ENCODE measurements at regions not wholly inside any gene's neighbourhood (a gene's known extent, or its start where the extent isn't known, plus 50 kb on each side); places are given as distances from the start of the nearest gene placed in this dataset.
"Not testable (repeated sequence)": the region's sequence is repeated elsewhere in the genome, so short reads cannot be mapped to it uniquely, and the experiment has no call there.

GRCh38 chrY:12212394-12212793 lies 488.6 kb upstream of the USP9Y start:
- Histone ChIP-seq H3K4me3 (ENCODE audit: low read depth, low read length) (no peak overlapping the region), H3K36me3 (ENCODE audit: insufficient read depth, low read length) (no peaks in the 10 kb centered on the region), H3K4me1 (ENCODE audit: control insufficient read depth, insufficient read depth, low read length, unreplicated experiment) (no peaks in the 10 kb centered on the region), H3K27ac (ENCODE audit: low read depth, low read length) (no peak overlapping the region), H2AFZ (ENCODE audit: low read length, unreplicated experiment) (no peak overlapping the region), H3K27me3 (ENCODE audit: insufficient read depth, low read length) (no peaks in the 10 kb centered on the region), H3K79me2 (ENCODE audit: control insufficient read depth, insufficient read depth, low read length, unreplicated experiment) (no peaks in the 10 kb centered on the region)

- Histone ChIP-seq H3K36me3 (ENCODE audit: insufficient read depth, low read length) (no peaks in the 10 kb centered on the region), H3K79me2 (ENCODE audit: control insufficient read depth, insufficient read depth, low read length, unreplicated experiment) (no peaks in the 10 kb centered on the region), H3K27ac (ENCODE audit: low read depth, low read length) (no peak overlapping the region), H3K27me3 (ENCODE audit: insufficient read depth, low read length) (no peaks in the 10 kb centered on the region), H3K4me1 (ENCODE audit: control insufficient read depth, insufficient read depth, low read length, unreplicated experiment) (no peaks in the 10 kb centered on the region), H3K4me3 (ENCODE audit: low read depth, low read length) (no peak overlapping the region), H2AFZ (ENCODE audit: low read length, unreplicated experiment) (no peak overlapping the region)
Measured at GRCh38 chrY:12215564-12216022, 485.4 kb upstream of the USP9Y start.

GRCh38 chrY:12230921-12231320 lies 470.1 kb upstream of the USP9Y start:
- H3K4me1 ChIP-seq (ENCODE audit: control insufficient read depth, insufficient read depth, low read length, unreplicated experiment) = no peaks in the 10 kb centered on the region
- no peaks in the 10 kb centered on the region for H3K79me2 ChIP-seq (ENCODE audit: control insufficient read depth, insufficient read depth, low read length, unreplicated experiment)
- H3K36me3 ChIP-seq (ENCODE audit: insufficient read depth, low read length) = no peaks in the 10 kb centered on the region
- H3K27ac ChIP-seq (ENCODE audit: low read depth, low read length) = no peak overlapping the region
- H3K4me3 ChIP-seq (ENCODE audit: low read depth, low read length) = no peak overlapping the region
- no peaks in the 10 kb centered on the region for H3K27me3 ChIP-seq (ENCODE audit: insufficient read depth, low read length)
- no peak overlapping the region for H2AFZ ChIP-seq (ENCODE audit: low read length, unreplicated experiment)

- H3K36me3 ChIP-seq (ENCODE audit: insufficient read depth, low read length) = no peaks in the 10 kb centered on the region
- no peak overlapping the region for H3K4me3 ChIP-seq (ENCODE audit: low read depth, low read length)
- no peak overlapping the region for H2AFZ ChIP-seq (ENCODE audit: low read length, unreplicated experiment)
- no peak overlapping the region for H3K27ac ChIP-seq (ENCODE audit: low read depth, low read length)
- H3K27me3 ChIP-seq (ENCODE audit: insufficient read depth, low read length) = no peaks in the 10 kb centered on the region
- H3K4me1 ChIP-seq (ENCODE audit: control insufficient read depth, insufficient read depth, low read length, unreplicated experiment) = no peaks in the 10 kb centered on the region
- H3K79me2 ChIP-seq (ENCODE audit: control insufficient read depth, insufficient read depth, low read length, unreplicated experiment) = no peaks in the 10 kb centered on the region
Measured at GRCh38 chrY:12236399-12236798, 464.6 kb upstream of the USP9Y start.

- not testable (repeated sequence) for H3K27ac ChIP-seq (ENCODE audit: low read depth, low read length)
Measured at GRCh38 chrY:12240326-12240725, 460.7 kb upstream of the USP9Y start.

GRCh38 chrY:12244146-12244545 lies 456.9 kb upstream of the USP9Y start:
- no peaks in the 10 kb centered on the region for H3K4me1 ChIP-seq (ENCODE audit: control insufficient read depth, insufficient read depth, low read length, unreplicated experiment)
- no peaks in the 10 kb centered on the region for H3K27me3 ChIP-seq (ENCODE audit: insufficient read depth, low read length)
- no peaks in the 10 kb centered on the region for H3K79me2 ChIP-seq (ENCODE audit: control insufficient read depth, insufficient read depth, low read length, unreplicated experiment)
- H3K4me3 ChIP-seq (ENCODE audit: low read depth, low read length) = no peak overlapping the region
- no peaks in the 10 kb centered on the region for H3K36me3 ChIP-seq (ENCODE audit: insufficient read depth, low read length)
- H3K27ac ChIP-seq (ENCODE audit: low read depth, low read length) = no peak overlapping the region
- H2AFZ ChIP-seq (ENCODE audit: low read length, unreplicated experiment) = no peak overlapping the region

More at GRCh38 chrY:12240326-12240725, 460.7 kb upstream of the USP9Y start:
- not testable (repeated sequence) for H3K4me3 ChIP-seq (ENCODE audit: low read depth, low read length); H2AFZ ChIP-seq (ENCODE audit: low read length, unreplicated experiment); H3K79me2 ChIP-seq (ENCODE audit: control insufficient read depth, insufficient read depth, low read length, unreplicated experiment); H3K27me3 ChIP-seq (ENCODE audit: insufficient read depth, low read length); H3K4me1 ChIP-seq (ENCODE audit: control insufficient read depth, insufficient read depth, low read length, unreplicated experiment); H3K36me3 ChIP-seq (ENCODE audit: insufficient read depth, low read length)

- H3K27ac ChIP-seq (ENCODE audit: low read depth, low read length) = no peak overlapping the region
- no peak overlapping the region for H3K4me3 ChIP-seq (ENCODE audit: low read depth, low read length)
- H2AFZ ChIP-seq (ENCODE audit: low read length, unreplicated experiment) = no peak overlapping the region
- H3K4me1 ChIP-seq (ENCODE audit: control insufficient read depth, insufficient read depth, low read length, unreplicated experiment) = no peaks in the 10 kb centered on the region
- H3K79me2 ChIP-seq (ENCODE audit: control insufficient read depth, insufficient read depth, low read length, unreplicated experiment) = no peaks in the 10 kb centered on the region
- H3K36me3 ChIP-seq (ENCODE audit: insufficient read depth, low read length) = no peaks in the 10 kb centered on the region
- H3K27me3 ChIP-seq (ENCODE audit: insufficient read depth, low read length) = no peaks in the 10 kb centered on the region
Measured at GRCh38 chrY:12253756-12254155, 447.3 kb upstream of the USP9Y start.

GRCh38 chrY:12271162-12271561 lies 429.9 kb upstream of the USP9Y start:
- no peaks in the 10 kb centered on the region for H3K36me3 ChIP-seq (ENCODE audit: insufficient read depth, low read length)
- no peaks in the 10 kb centered on the region for H3K27me3 ChIP-seq (ENCODE audit: insufficient read depth, low read length)
- no peaks in the 10 kb centered on the region for H3K79me2 ChIP-seq (ENCODE audit: control insufficient read depth, insufficient read depth, low read length, unreplicated experiment)
- H3K27ac ChIP-seq (ENCODE audit: low read depth, low read length) = no peak overlapping the region
- H3K4me1 ChIP-seq (ENCODE audit: control insufficient read depth, insufficient read depth, low read length, unreplicated experiment) = no peaks in the 10 kb centered on the region
- H2AFZ ChIP-seq (ENCODE audit: low read length, unreplicated experiment) = no peak overlapping the region
- H3K4me3 ChIP-seq (ENCODE audit: low read depth, low read length) = no peak overlapping the region

GRCh38 chrY:12285608-12286007 lies 415.4 kb upstream of the USP9Y start:
- Histone ChIP-seq H3K4me1 (ENCODE audit: control insufficient read depth, insufficient read depth, low read length, unreplicated experiment) (no peaks in the 10 kb centered on the region), H3K27ac (ENCODE audit: low read depth, low read length) (no peak overlapping the region), H2AFZ (ENCODE audit: low read length, unreplicated experiment) (no peak overlapping the region)

GRCh38 chrY:12288919-12289318 lies 412.1 kb upstream of the USP9Y start:
- no peak overlapping the region for H2AFZ ChIP-seq (ENCODE audit: low read length, unreplicated experiment)

More at GRCh38 chrY:12285608-12286007, 415.4 kb upstream of the USP9Y start:
- H3K79me2 ChIP-seq (ENCODE audit: control insufficient read depth, insufficient read depth, low read length, unreplicated experiment) = no peaks in the 10 kb centered on the region
- no peaks in the 10 kb centered on the region for H3K36me3 ChIP-seq (ENCODE audit: insufficient read depth, low read length)
- no peaks in the 10 kb centered on the region for H3K27me3 ChIP-seq (ENCODE audit: insufficient read depth, low read length)
- no peak overlapping the region for H3K4me3 ChIP-seq (ENCODE audit: low read depth, low read length)

GRCh38 chrY:12289415-12289814 lies 411.6 kb upstream of the USP9Y start:
- H3K4me1 ChIP-seq (ENCODE audit: control insufficient read depth, insufficient read depth, low read length, unreplicated experiment) = no peaks in the 10 kb centered on the region
- no peaks in the 10 kb centered on the region for H3K27me3 ChIP-seq (ENCODE audit: insufficient read depth, low read length)
- H3K36me3 ChIP-seq (ENCODE audit: insufficient read depth, low read length) = no peaks in the 10 kb centered on the region
- no peak overlapping the region for H3K4me3 ChIP-seq (ENCODE audit: low read depth, low read length)
- H3K79me2 ChIP-seq (ENCODE audit: control insufficient read depth, insufficient read depth, low read length, unreplicated experiment) = no peaks in the 10 kb centered on the region
- no peak overlapping the region for H3K27ac ChIP-seq (ENCODE audit: low read depth, low read length)
- no peak overlapping the region for H2AFZ ChIP-seq (ENCODE audit: low read length, unreplicated experiment)

More at GRCh38 chrY:12288919-12289318, 412.1 kb upstream of the USP9Y start:
- H3K4me3 ChIP-seq (ENCODE audit: low read depth, low read length) = no peak overlapping the region
- H3K79me2 ChIP-seq (ENCODE audit: control insufficient read depth, insufficient read depth, low read length, unreplicated experiment) = no peaks in the 10 kb centered on the region
- H3K27me3 ChIP-seq (ENCODE audit: insufficient read depth, low read length) = no peaks in the 10 kb centered on the region
- no peak overlapping the region for H3K27ac ChIP-seq (ENCODE audit: low read depth, low read length)
- H3K4me1 ChIP-seq (ENCODE audit: control insufficient read depth, insufficient read depth, low read length, unreplicated experiment) = no peaks in the 10 kb centered on the region
- no peaks in the 10 kb centered on the region for H3K36me3 ChIP-seq (ENCODE audit: insufficient read depth, low read length)
